Mucosa of descending colon (tissue), 3 donors: ENCODE measurements at regions not wholly inside any gene's neighbourhood (a gene's known extent, or its start where the extent isn't known, plus 50 kb on each side); places are given as distances from the start of the nearest gene placed in this dataset.

Experiments
- ATAC-seq: fragments of 200-7000 bp; cut with Tn5 transposase; one replicate; pipeline ENCODE4 v1.9.1; 2020; ENCODE audit warnings: mild to moderate bottlenecking, moderate library complexity
- DNase-seq, 3 donors: peaks; one replicate each; pipeline ENCODE4 v3.0.0-alpha.2; 2020
- H3K36me3 ChIP-seq: fragments of 200-600 bp; one replicate; pipeline ENCODE4 v1.8.0; 2021; ENCODE audit warnings: low read depth, mild to moderate bottlenecking
- H3K4me1 ChIP-seq: fragments of 200-600 bp; one replicate; pipeline ENCODE4 v1.8.0; 2021; ENCODE audit warnings: low read depth, mild to moderate bottlenecking
- H3K4me3 ChIP-seq: fragments of 200-600 bp; one replicate; pipeline ENCODE4 v1.8.0; 2021; ENCODE audit warnings: mild to moderate bottlenecking
- H3K9me3 ChIP-seq: fragments of 200-600 bp; one replicate; pipeline ENCODE4 v1.8.0; 2021; ENCODE audit warnings: mild to moderate bottlenecking
- intact Hi-C, 2 donors: fragments of 100-400 bp; cut with DNase I in 1 of 2; cut with micrococcal nuclease in 1 of 2; formaldehyde crosslinking; loops; one replicate each; pipeline versions ENCODE4 v1.11.0 to v1.11.1; 2022; cut with DNase I, micrococcal nuclease
- TF ChIP-seq, protein P1 (sequence below): fragments of 200-600 bp; IDR thresholded peaks from one replicate; pipeline ENCODE4 v1.8.0; 2022; ENCODE audit warnings: antibody characterized with exemption, mild to moderate bottlenecking
- donor health status: DM: no; HTN: no; CAD: no; lungs with moderate emphysema.
- donor health status: DM: no; HTN: no; CAD: no.
- donor health status: DM: no; HTN: yes; CAD: no.

DNA sequence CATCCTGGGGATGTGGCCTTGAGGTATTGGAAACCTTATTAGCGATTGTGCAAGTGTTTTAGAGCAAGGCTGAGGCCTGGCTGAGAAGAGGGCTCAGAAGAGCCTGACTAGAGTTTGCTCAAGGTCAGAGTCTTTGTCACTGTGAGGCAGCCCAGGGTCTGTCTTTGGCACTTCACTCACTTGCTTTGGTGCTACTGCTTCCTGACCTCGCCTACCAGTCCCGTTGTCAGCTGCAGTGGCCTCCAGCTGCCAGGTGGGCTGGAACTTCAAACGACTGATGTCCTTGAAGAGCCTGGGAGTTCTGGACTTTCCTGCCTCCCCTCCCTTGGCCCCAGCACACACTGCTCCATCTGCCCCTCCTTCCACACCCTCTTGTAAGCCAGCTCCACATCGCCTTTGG lies 228.0 kb downstream of the SNX18 start:
- Histone ChIP-seq H3K9me3 (no peaks in the 10 kb centered on the region), H3K36me3 (no peaks in the 10 kb centered on the region), H3K4me1 (no peaks in the 10 kb centered on the region), H3K4me3 (no peak overlapping the region)
- ATAC-seq, result no peak
- intact Hi-C loops, result no loop called here
- TF ChIP-seq, protein P1, sequence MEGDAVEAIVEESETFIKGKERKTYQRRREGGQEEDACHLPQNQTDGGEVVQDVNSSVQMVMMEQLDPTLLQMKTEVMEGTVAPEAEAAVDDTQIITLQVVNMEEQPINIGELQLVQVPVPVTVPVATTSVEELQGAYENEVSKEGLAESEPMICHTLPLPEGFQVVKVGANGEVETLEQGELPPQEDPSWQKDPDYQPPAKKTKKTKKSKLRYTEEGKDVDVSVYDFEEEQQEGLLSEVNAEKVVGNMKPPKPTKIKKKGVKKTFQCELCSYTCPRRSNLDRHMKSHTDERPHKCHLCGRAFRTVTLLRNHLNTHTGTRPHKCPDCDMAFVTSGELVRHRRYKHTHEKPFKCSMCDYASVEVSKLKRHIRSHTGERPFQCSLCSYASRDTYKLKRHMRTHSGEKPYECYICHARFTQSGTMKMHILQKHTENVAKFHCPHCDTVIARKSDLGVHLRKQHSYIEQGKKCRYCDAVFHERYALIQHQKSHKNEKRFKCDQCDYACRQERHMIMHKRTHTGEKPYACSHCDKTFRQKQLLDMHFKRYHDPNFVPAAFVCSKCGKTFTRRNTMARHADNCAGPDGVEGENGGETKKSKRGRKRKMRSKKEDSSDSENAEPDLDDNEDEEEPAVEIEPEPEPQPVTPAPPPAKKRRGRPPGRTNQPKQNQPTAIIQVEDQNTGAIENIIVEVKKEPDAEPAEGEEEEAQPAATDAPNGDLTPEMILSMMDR, result no peak
- DNase-seq, result no peak

DNA sequence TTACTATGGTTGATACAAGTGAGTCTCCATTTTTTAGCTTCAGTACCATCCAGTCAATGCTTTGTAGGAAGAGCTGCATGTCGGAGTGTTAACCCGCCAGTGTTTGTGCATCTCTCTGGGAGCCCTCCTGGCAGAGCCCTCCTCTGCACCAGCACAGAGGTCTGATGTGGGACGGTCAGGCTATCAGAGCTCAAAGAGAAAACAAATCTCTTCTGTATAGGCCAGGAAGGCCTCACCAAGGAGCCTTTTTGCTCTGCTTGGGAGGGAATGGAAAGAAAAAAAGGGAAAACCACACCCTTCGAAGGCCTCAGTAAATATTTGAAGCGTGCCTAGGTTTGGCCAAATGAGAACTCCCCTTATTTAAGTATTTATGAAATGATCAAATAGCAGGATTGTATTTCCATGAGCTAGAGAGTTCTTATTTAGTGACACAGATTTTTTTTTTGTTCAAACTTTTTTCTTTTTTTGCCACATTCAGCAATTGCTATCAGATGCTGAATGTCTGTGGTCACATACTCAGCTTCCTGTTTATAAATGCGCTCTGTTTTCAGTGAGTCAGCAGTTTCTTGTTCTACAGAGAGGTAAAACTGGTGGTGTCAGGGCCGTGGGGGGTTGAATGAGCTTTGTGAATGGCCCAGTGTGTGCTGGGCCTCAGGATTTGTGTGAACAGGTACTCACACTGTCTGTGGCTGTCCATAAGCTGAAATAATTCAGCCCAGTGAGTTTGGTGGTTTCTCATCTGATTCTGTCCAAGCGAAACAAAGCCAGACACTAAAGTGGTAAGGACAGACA lies 226.6 kb downstream of the SNX18 start:
- Histone ChIP-seq H3K9me3 (no peaks in the 10 kb centered on the region), H3K36me3 (no peaks in the 10 kb centered on the region), H3K4me1 (no peaks in the 10 kb centered on the region), H3K4me3 (no peak overlapping the region)
- ATAC-seq (peak; percentile 79), DNase-seq (peak; percentile 35 to 56 (median 55))
- TF ChIP-seq, protein P1, result no peak
- intact Hi-C loops, result no loop called here

DNA sequence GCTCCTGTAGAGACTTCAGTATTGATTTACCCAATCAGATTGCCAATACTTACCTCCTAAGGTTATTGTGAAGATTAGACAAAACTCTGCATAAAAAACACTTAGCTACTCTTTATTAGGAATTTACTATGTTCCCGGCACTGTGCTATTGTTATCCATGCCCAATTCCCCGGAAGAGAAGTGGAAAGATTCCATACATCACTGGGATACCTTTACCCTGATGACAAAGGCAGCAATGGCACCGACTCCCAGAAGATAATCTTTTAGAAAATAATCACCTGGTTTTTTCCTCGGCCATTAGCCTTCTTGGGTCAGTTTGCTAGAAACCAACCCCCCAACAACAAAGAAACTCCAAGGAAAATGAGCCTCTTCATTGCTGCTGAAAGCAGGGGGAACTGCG lies 226.0 kb downstream of the SNX18 start:
- Histone ChIP-seq H3K4me1 (no peaks in the 10 kb centered on the region), H3K9me3 (no peaks in the 10 kb centered on the region), H3K36me3 (no peaks in the 10 kb centered on the region), H3K4me3 (no peak overlapping the region)
- ATAC-seq (no peak), DNase-seq (no peak)
- TF ChIP-seq, protein P1, result no peak
- intact Hi-C loops, result no loop called here

DNA sequence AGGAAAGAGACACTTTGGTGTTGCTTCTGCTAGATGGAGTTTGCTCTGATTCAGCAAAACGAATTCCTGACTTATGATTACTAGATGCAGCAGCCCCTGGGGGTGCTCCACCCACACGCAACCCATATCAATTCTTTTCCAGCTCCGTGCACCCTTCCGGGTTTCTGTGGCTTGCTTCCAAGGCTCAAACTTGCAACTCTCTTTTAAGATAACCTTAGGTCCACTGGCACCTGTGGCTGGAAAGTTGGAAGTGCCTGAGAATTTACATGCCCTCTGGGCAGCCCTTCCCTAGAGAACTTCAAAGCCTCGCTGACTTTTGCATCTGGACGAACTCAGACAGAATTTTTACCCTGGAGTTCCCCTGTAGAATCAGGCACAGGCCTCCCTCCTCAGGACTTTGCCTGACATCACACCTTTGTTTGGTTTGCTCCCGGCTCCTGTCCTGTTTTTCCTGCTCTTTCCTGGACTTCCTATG lies 224.9 kb downstream of the SNX18 start:
- TF ChIP-seq, protein P1, result no peak
- intact Hi-C loops, result no loop called here
- H3K4me3 ChIP-seq, result no peak overlapping the region
- ATAC-seq (peak; percentile 75), DNase-seq (peak in 2 of 3 donors; percentile 30 to 61)
- no peaks in the 10 kb centered on the region for H3K4me1 ChIP-seq
- H3K9me3 ChIP-seq, result no peaks in the 10 kb centered on the region
- no peaks in the 10 kb centered on the region for H3K36me3 ChIP-seq

DNA sequence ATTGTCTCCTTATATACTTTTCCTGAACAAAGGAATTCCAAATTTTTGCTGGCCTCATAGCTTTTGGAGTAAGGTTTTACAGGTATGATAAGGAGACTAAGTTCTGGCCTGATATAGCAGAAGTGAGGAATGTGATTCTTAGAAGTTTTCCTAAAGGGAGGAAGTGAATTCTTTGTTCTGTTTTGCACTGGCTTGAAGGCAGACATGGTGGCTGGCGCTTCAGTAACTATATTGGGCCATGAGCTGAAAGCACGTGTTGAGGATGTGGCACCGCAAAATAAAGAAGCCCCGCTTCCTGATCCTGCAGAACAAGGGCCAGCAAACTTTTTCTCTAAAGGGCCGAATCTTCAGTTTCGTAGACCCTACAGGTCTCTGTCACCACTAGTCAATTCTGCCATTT lies 224.2 kb downstream of the SNX18 start:
- Histone ChIP-seq H3K9me3 (no peaks in the 10 kb centered on the region), H3K4me3 (no peak overlapping the region), H3K36me3 (no peaks in the 10 kb centered on the region), H3K4me1 (no peaks in the 10 kb centered on the region)
- no peak for DNase-seq
- intact Hi-C loops, result no loop called here
- TF ChIP-seq, protein P1, result no peak
- no peak for ATAC-seq
